ENCODE measurements at regions not wholly inside any gene's neighbourhood (a gene's known extent, or its start where the extent isn't known, plus 50 kb on each side); places are given as distances from the start of the nearest gene placed in this dataset.

DNA sequence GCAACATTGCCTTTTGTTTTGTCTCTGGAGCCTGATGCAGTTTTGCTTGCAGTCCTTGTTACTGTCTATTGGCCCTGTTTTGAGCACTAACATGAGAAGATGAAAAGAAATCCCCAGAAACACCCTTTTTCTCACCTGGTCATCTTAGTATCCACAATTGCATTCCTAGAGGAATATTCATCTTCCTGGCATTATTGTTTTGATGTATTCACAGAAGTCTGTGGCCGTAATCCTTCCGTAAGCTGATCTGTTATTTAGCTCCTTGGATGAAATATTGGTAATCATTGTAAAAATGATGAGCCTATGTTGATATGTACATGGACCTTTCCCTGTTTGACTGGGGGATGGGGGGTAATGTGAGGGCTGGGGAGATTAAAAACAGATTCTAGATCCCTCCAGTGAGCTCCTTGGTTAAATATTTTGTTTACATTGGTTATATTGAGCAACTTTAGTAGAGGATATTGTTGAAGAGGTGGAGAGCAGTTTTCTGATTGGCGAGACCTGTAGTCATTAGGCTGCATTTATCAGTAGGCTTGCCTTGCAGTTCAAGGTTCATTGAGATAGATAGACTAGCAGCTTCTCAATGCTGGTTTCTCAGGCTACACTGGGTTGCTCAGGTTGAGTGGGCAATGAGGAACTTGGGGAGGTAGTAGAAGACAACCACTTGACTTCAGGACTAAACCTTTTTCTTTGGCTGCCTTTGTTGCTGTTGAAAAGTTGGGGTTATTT is 117.5 kb downstream of the MACIR start:
- H3K36me3 Mint-ChIP-seq (ENCODE audit: unreplicated experiment): no peaks in the 10 kb centered on the region
- DNase-seq (ENCODE audit: extremely low spot score, unreplicated experiment): no peak
- peaks cover 12% of the 10 kb centered on the region for H3K4me1 Mint-ChIP-seq (ENCODE audit: unreplicated experiment)
- no peaks in the 10 kb centered on the region for H3K9me3 Mint-ChIP-seq (ENCODE audit: unreplicated experiment)
- no peak overlapping the region for H3K4me3 Mint-ChIP-seq (ENCODE audit: unreplicated experiment)
- H3K27ac Mint-ChIP-seq (ENCODE audit: unreplicated experiment): no peak overlapping the region
- no peaks in the 10 kb centered on the region for H3K27me3 Mint-ChIP-seq (ENCODE audit: unreplicated experiment)
- TF ChIP-seq, protein P1, sequence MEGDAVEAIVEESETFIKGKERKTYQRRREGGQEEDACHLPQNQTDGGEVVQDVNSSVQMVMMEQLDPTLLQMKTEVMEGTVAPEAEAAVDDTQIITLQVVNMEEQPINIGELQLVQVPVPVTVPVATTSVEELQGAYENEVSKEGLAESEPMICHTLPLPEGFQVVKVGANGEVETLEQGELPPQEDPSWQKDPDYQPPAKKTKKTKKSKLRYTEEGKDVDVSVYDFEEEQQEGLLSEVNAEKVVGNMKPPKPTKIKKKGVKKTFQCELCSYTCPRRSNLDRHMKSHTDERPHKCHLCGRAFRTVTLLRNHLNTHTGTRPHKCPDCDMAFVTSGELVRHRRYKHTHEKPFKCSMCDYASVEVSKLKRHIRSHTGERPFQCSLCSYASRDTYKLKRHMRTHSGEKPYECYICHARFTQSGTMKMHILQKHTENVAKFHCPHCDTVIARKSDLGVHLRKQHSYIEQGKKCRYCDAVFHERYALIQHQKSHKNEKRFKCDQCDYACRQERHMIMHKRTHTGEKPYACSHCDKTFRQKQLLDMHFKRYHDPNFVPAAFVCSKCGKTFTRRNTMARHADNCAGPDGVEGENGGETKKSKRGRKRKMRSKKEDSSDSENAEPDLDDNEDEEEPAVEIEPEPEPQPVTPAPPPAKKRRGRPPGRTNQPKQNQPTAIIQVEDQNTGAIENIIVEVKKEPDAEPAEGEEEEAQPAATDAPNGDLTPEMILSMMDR (IDR thresholded peaks at IDR 0.05): no peak

DNA sequence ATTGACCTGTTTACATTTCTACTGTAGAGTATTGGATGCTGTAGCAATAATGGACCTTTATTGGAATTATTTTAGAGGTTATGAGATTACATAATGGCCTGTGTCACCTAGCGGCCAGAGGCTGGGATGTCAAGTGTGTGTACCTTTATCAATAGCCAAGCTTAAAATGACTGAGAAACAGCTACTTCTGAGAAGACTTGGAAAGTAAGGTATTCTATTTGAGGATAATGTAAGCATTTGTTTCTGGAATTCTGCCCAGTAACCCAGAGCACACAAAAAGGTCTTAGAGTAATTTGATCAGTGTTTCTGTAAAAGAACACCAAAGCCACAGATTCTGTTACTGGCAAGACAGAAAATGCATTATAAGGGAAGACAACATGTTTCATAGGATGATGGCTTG is 116.8 kb downstream of the MACIR start:
- no peaks in the 10 kb centered on the region for H3K27me3 Mint-ChIP-seq (ENCODE audit: unreplicated experiment)
- DNase-seq (ENCODE audit: extremely low spot score, unreplicated experiment): no peak
- H3K4me1 Mint-ChIP-seq (ENCODE audit: unreplicated experiment): peaks cover 12% of the 10 kb centered on the region

DNA sequence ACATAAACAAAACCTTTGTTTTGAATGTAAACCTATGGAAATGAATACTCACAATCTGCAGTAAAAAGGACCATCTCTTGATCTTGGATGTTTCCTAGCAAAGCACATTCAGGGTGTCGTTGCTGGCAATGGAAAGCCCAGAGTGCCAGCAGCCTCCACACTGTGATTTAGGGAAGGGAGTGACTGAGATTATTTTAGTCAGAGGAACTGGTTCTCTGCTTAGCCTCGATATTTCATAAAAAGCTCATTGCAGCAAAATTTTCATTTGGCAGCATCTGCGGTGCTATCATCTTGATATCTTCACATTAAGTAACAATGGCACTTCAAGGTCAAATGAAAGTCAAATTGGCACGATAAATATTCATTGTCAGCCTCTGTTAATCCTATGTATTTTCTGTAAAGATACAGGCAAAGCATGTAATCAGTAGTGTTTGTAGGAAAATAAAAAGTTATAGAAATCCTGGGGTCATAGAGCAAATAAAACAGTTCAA is 116.0 kb downstream of the MACIR start:
- no peaks in the 10 kb centered on the region for H3K27me3 Mint-ChIP-seq (ENCODE audit: unreplicated experiment)
- peaks cover 12% of the 10 kb centered on the region for H3K4me1 Mint-ChIP-seq (ENCODE audit: unreplicated experiment)
- no peaks in the 10 kb centered on the region for H3K9me3 Mint-ChIP-seq (ENCODE audit: unreplicated experiment)
- TF ChIP-seq, protein P1 (IDR thresholded peaks at IDR 0.05): no peak
- no peak overlapping the region for H3K27ac Mint-ChIP-seq (ENCODE audit: unreplicated experiment)
- DNase-seq (ENCODE audit: extremely low spot score, unreplicated experiment): no peak
- H3K36me3 Mint-ChIP-seq (ENCODE audit: unreplicated experiment): no peaks in the 10 kb centered on the region
- no peak overlapping the region for H3K4me3 Mint-ChIP-seq (ENCODE audit: unreplicated experiment)

More for the DNA sequence above, 116.8 kb downstream of the MACIR start:
- Mint-ChIP-seq H3K9me3 (ENCODE audit: unreplicated experiment) (no peaks in the 10 kb centered on the region), H3K27ac (ENCODE audit: unreplicated experiment) (no peak overlapping the region), H3K36me3 (ENCODE audit: unreplicated experiment) (no peaks in the 10 kb centered on the region), H3K4me3 (ENCODE audit: unreplicated experiment) (no peak overlapping the region)
- TF ChIP-seq, protein P1 (IDR thresholded peaks at IDR 0.05): no peak

DNA sequence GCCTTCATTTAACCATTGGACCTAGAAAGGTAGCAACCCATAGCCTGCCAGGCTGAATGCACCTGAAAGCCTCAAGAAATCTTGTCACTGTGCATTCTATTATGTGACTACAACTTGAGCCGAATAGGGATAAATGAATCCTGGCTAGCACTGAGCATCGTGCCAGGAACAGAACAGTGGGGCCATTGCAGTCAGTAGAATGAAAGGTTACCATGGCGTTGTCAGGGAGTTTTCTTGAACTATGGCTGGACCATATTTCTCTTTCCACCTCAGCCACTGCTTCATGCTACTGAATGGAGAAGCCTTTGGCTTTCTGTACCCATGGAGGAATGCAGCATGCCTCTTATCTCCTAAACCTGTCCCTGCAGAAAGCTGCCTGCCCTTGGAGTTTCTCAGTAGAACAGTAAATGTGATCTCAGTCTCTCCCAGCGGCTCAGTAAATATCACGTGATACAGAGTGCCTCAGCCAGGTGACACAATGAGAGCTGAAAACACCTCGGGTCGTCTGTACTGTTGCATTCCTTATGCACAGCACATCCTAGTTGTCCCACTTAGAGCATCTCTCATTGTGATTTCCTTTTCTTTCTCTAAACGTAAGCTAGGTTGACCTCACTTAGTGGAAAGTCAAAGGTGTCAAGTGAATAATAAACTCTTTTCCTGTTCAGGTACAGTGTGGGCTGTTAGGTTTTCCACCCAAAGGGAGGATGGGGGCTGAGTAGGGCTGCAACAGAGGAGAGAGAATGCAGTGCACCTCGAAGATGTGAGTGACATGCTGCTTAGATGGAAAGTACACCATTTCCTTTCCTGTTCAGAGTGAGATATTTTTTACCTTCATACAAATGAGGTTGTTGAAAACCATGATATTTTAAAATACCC is 115.3 kb downstream of the MACIR start:
- DNase-seq (ENCODE audit: extremely low spot score, unreplicated experiment): no peak
- Mint-ChIP-seq H3K4me3 (ENCODE audit: unreplicated experiment) (no peak overlapping the region), H3K9me3 (ENCODE audit: unreplicated experiment) (peaks cover under 1% of the 10 kb centered on the region), H3K4me1 (ENCODE audit: unreplicated experiment) (peaks cover 12% of the 10 kb centered on the region), H3K27me3 (ENCODE audit: unreplicated experiment) (peaks cover 2% of the 10 kb centered on the region), H3K36me3 (ENCODE audit: unreplicated experiment) (no peaks in the 10 kb centered on the region), H3K27ac (ENCODE audit: unreplicated experiment) (no peak overlapping the region)
- TF ChIP-seq, protein P1 (IDR thresholded peaks at IDR 0.05): no peak

Data from osteocyte (in vitro differentiated cells).